G401.6 (cell line): ENCODE measurements at regions not wholly inside any gene's neighbourhood (a gene's known extent, or its start where the extent isn't known, plus 50 kb on each side); places are given as distances from the start of the nearest gene placed in this dataset.
"Not testable (repeated sequence)": the region's sequence is repeated elsewhere in the genome, so short reads cannot be mapped to it uniquely, and the experiment has no call there.

Source experiments
- FAIRE-seq: peaks from 2 replicates; lab custom pipeline; 2012; peaks lifted over from hg19 to GRCh38; lab: Jason Lieb, UNC

DNA sequence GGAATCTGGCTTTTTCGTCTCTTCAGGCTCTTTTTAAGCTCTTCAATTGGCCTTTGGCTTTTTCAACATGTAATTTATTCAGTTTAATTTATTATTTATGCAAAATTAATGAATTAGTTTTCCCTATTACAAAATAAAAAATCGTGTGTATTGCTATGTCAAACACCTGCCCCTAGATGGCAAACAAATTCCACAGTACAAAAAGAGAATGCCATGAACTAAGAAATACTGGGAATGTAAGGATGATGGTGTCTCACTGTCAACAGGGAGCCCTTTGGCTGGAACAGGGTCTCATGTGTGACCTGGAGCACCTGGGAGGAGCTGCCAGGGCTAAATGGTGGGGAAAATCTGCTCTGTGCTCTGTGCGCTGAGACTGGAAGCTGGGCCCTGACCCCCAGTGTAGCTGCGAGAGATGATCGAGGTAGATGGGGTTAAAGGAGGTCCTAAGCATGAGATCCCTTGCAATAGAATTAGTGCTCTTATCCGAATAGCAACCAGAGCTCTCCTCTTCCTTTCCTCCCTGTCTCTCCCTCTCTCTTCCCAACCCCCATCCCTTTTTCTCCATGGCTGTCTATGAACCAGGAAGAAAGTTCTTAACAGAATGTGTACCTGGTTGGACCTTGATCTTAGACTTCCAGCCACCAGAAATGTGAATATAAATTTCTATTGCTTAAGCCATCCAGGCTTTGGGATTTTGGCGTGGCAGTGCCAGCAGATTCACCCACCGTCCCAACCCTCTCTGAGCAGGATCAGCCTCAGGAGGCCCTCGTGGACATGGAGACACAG, 1183.5 kb downstream of the RPIA start:
- FAIRE-seq: not testable (repeated sequence)

DNA sequence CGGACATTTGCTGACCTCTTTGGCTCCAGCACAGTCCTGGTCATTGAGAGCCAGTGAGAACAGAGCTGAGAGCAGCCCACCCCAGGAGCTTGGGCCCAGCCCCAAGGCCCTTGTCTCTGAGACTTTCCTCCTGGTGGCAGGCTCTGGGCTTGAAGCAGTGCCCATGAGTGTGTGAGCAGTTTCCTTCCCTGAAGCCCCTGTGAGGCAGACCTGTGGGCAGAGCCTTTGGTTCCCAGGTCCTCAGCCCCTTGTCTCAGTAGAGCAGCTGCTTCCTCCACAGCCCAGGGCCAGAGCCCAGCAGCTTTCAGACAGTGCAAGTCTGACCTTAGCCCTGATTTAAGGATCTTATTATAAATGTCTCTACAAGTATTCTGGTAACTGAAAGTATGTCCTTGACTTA, 1185.0 kb downstream of the RPIA start:
- FAIRE-seq: not testable (repeated sequence)

DNA sequence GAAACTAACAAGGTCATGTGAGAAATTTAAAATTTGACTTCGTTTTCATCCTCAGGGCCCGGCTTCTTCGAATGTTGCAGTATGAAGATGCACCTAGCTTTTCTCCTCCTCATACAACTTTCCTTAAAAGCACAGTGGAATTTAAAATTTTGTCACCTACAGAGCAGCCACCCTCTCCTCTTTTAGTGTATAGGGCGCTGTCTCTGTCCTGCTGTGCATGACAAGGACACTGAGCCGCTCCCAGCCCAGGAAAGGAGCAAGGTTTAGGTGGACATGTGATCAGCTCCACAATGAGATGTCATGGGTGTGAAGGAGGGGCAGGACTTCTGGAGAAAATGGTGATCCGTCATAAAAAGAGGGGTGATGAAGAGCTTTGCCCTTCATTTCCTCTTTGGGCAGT, 1185.4 kb downstream of the RPIA start:
- not testable (repeated sequence) for FAIRE-seq

DNA sequence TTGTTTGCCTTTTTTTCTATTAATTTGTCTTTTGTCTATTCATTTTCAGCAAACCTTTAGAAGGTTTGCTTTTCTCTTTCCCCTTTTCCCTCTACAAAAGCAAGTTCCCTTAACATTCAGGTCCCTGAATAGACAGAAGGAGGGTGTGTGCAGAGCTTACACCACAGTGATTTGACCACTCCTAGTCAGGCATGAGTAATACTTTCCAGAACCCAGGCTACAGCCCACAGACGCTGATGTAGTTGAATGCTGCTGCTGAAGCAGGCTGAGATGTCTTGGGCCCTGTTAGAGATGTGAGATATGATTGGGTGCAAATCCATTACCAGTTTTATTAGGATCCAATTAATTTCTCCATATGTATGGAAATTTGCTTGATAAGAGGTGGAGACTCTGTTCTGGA, 1191.4 kb downstream of the RPIA start:
- FAIRE-seq: not testable (repeated sequence)

DNA sequence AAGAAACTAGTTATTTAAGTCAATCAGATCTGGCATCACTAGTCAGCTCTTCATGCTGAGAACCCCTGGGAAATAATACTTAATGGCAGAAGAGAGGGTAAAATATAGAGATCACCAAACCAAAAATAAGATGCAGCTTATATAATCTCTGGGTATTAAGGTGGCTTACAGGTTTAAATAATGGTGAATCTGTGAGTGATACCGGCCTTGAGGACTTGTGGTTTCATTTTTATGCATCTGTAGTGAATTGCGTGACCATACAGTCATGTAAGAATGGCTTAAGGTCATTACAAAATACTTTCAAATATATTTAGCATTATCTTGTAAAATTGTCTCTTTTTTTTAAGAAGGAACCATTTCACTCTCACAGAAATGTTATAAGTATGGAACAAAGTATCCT, 1192.2 kb downstream of the RPIA start:
- FAIRE-seq: not testable (repeated sequence)

DNA sequence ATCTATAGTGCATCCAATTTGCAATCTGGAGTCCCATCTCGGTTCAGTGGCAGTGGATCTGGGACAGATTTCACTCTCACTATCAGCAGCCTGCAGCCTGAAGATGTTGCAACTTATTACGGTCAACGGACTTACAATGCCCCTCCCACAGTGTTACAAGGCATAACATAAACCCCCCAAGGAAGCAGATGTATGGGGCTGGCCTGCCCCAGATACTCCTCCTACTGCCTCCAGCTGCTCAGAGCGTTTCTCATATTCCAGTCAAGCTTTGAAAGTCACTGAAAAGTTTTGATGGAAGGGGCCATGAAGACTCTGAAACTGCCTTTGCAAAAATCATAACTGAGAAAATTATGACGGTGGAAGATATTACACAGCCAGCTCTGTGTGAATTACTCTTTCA, 1193.6 kb downstream of the RPIA start:
- not testable (repeated sequence) for FAIRE-seq

DNA sequence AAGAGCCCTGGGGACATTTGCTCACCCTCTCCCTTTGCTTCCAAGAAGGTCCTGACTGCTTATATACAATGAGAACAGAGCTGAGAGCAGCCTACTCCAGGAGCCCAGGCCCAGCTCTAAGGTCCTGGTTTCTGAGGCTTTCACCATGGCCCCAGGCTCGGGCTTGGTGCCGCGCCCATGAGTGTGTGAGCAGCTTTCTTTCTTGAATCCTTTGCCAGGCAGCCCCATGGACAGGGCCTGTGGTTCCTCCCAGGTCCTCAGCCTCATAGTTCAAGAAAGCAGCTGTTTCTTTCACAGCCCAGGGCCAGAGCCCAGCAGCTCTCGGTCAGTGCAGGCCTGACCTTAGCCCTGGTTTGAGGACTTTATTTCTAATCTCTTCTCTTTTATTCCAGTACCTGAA, 1197.2 kb downstream of the RPIA start:
- FAIRE-seq: not testable (repeated sequence)

DNA sequence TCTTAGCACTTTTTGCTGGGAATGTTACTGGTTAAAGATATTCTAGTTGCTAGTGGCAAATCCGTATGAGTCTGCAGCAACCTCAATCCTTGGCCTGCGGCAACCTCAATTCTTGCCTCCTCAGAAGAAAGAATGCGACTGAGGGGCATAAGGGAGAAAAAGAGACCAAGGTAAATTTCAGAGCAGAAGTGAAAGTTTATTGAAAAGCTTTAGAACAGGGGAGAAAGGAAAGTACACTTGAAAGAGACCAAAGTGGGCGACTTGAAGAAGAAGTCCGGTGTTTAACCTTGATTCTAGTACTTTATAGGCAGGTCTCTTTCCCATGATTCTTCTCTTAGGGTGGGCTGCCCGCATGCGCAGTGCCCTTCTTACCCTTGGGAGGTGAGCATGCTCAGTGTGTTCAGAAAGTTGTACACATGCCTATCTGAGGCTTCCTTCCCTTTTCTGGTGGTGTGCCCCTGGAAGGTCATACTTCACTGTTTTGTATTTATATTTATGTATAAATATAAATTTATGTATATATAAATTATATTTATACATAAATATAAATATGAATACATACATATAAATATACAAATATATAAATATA, 1198.8 kb downstream of the RPIA start:
- FAIRE-seq: not testable (repeated sequence)

DNA sequence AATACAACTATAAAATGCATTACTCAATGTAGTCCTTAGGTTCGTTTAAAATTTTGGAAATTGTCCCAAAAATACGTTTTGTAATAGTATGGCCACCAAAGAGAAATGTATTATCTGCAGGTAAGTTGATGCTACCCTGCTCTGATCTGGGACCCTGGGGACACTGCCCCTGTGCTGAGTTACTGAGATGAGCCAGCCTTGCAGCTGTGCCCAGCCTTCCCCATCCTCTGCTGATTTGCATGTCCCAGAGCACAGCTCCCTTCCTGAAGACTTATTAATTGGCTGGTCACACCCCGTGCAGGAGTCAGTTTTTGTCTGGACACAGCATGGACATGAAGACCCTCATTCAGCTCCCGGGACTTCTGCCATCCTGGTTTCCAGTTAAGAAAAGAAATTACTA, 1203.5 kb downstream of the RPIA start:
- FAIRE-seq: not testable (repeated sequence)

DNA sequence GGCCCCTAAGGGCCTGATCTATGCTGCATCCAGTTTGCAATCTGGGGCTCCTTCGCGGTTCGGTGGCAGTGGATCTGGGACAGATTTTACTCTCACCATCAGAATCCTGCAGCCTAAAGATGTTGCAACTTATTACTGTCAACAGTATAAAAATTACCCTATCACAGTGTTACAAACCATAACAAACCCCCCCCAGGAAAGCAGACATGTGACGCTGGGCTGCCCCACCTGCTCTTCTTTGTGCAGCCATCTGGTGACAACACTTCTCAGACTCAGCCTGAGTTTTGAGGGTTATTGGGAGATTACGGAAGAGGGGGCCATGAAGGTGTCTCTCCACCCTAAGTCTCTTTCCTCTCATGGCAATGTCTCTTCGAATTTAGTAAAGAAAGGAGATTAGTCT, 1204.2 kb downstream of the RPIA start:
- not testable (repeated sequence) for FAIRE-seq

DNA sequence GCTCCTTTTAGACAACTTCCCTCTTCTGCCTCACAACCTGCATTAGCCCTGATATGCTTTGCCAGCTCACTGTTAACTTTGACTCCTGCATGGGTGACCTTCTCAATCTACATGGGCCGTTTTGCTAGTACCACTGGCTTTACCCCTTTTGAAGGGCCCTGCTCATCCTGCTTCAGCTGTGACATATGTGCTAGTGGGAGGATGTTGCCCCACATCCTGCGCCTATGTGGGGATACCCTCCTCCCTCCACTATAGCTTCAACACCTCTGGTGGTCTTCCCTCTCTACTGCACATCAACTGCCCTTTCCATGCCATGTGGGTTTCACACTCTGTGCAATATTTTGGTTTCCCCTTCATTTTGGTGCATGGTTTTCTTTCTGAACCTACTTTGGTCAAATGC, 1235.5 kb downstream of the RPIA start:
- FAIRE-seq: not testable (repeated sequence)

DNA sequence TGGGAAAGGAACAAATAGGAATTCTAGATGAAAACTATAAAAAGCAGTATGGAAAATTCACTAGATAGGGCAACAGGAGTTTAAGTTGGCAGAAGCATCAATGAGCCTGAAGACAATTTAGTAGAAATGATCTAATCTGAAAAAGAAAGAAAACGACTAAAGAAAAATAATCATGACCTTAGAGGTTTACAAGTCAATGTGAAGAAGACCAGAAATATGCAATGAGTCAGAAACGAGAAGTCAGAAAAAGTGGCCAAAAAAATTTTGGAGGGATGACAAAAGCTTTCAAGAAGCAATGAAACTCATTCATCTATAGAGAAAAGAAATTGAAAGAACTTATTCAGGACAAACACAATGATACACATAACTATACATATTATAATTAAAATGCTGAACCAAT, 1244.0 kb downstream of the RPIA start:
- not testable (repeated sequence) for FAIRE-seq

DNA sequence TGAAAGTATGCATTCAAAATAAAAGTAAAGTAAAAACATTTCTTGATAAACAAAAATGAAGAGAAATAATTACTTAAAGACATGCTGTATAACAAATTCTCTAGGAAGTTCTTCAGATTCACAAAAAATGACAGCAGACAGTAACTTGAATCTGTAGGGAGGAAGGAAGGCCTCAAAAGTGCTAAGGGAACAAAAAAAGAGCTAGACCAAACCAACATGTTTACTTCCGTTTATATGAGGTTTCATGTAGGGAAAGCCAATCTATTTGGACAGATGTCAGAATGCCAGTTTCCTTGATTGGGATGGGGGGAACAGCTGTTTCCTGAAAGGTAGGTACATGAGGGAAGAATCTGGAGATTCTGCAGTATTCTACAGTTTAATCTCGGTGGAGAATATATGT, 1244.5 kb downstream of the RPIA start:
- FAIRE-seq: not testable (repeated sequence)

DNA sequence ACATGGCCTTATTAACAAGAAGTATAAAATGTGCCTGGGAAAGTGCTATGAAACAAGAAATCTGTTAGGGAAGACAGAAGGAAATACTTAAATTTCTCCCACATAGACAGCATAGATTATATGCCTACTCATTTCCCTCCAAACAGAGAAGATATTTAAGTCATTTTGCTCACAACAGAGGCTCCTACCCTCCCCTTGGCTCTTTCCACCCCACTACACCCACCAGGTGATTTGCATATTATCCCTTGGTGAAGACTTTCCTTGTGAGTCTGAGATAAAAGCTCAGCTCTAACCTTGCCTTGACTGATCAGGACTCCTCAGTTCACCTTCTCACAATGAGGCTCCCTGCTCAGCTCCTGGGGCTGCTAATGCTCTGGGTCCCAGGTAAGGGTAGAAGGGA, 1245.1 kb downstream of the RPIA start:
- FAIRE-seq: not testable (repeated sequence)

DNA sequence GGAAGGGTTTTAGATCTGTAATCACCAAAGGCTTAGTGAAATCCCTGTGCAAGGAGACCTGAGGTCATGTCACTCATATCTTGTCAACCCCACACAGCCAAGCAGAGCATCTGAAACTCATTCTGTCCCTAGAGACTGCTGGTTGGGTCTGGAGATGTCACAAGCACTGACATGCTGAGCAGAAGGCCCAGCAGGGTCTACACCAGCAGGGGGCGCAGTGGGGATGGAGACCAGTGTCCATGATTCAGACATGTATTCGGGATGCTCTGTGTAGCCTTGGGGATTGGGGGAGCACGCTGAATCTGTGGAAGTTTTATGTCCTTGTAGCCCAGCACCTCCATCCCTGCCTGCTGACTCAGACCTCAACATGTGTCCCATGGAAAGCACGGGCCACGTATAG, 1247.3 kb downstream of the RPIA start:
- not testable (repeated sequence) for FAIRE-seq

DNA sequence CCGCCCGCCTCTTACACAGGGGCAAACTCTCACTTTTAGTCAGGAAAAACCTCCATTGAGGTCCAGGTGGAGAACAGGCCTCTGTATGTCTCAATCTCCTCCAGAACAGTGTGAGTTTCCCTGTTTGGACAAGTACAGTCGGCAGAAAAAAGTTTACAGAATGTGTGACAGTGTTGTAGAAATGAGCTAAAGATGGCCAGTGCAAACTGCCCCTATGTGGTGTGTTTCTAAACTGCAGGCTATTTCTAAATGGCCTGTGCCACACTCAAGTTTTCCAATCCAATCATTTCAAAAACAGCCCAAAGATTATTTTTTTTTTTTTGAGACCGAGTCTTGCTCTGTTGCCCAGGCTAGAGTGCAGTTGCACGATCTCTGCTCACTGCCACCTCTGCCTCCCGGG, 1252.8 kb downstream of the RPIA start:
- not testable (repeated sequence) for FAIRE-seq

DNA sequence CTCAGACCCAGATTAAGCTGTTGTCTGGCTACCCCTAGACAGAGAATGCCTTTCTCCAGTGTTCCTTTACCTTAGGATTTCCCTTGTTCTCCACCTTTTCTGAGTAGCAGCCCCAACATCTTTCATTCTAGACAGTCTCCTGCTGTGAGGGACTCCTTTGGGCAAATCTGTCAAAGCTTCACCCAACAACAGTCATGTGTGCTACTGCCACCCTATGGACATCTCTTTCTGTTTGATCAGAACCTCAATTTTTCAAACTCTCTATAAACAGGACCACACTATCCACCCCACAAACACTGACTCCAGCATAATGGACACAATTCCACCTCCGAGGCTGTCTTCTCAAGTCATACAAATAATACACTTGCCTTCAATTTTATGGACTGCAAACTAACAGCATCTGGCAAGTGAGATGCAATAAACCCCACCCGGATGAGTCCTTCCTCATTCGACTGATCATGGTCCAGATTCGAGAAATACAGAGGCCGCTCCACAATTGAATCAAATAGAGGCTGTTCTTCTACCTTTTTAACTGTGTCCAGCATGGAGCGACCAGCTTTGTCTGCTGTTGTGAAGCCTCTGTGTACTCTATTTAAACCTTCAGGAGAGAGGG, 1253.6 kb downstream of the RPIA start:
- not testable (repeated sequence) for FAIRE-seq

DNA sequence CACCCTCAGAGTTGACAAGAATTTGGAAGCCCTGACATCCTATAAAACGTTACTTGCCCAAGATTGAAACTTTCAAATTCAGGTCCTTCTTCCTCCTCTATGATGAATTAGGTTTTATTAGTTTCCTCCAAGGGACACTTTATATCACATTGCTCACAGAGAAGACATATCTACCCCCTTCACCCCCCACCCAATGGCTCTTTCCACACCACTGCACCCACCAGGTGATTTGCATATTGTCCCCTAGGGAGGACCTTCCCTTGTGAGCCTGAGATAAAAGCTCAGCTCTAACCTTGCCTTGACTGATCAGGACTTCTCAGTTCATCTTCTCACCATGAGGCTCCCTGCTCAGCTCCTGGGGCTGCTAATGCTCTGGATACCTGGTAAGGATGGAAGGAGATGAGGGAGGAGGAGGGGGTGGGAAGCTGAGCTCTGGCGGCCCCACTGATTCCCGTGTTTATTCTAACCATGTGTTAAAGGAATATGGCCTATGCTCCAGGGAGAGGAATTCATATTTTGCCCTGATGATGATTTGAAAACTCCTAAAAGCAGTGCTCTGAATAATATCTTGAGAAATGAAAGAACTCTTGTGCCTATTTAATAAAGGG, 1255.8 kb downstream of the RPIA start:
- FAIRE-seq: not testable (repeated sequence)

DNA sequence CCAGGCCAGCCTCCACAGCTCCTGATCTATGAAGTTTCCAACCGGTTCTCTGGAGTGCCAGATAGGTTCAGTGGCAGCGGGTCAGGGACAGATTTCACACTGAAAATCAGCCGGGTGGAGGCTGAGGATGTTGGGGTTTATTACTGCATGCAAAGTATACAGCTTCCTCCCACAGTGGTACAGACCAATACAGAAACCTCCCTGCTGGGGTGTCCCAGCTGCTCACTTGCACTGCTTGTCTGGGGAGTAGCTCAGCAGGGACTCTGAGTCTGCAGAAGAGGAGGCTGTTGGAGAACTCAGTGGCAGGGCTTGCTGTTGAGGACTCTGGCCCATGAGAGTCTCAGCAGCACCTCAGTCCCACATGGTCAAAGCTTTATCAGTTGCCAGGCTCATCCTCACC, 1256.6 kb downstream of the RPIA start:
- FAIRE-seq: not testable (repeated sequence)

DNA sequence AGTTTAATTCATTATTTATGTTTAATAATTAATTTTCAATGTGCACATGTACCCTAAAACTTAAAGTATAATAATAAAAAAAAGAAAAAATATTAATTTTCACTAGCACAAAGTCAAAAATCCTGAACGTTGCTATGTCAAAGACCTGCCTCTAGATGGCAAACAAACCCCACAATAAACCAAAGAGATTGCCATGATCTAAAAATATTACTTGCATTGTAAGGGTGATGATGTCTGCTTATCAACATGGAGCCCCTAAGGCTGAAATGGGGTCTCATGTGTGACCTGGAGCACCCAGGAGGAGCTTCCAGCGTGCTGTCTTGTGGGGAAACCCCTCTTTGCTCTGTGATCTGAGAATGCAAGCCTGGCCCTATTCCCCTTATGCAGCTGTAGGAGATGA, 1259.3 kb downstream of the RPIA start:
- peak; percentile 92 for FAIRE-seq

DNA sequence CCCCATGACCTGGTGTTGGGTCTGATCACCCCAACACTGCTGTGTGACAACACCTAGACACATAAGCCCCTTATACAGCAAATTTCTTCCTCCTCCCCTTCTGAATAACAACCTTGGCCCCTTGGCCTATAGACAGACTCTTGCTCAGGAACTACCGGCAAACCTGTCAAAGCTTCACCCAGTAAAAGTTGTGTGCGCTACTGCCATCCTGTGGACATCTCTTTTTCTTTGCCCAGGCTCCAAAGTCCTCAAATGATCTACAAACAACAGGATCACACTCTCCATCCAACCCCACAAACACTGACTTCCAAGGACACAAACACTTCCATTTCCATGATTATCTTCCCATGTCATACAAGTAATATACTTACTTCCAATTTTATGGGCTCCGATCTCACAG, 1265.8 kb downstream of the RPIA start:
- FAIRE-seq: not testable (repeated sequence)

DNA sequence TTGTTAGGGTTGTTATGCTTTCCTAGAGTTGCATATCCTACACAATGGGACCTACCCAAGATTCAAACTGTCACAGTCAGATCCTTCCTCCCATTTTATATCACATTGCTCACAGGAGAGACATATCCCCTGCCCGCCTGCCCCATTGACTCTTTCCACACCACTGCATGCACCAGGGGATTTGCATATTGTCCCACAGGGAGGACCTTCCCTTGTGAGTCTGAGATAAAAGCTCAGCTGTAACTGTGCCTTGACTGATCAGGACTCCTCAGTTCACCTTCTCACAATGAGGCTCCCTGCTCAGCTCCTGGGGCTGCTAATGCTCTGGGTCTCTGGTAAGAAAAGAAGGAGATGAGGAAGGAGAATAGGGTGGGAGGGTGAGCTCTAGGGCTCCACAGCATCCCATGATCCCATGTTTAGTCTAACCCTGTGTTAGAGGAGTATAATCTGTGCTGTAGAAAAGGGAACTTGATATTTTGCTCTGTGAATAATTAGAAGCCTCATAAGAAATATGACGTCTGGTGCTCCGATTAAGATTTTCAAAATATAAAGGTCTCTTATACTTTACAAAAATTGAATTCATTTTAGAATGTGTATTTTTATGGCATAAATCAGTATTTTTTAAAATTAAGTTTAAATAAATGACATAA, 1268.4 kb downstream of the RPIA start:
- not testable (repeated sequence) for FAIRE-seq
